Activated naive CD8-positive, alpha-beta T cell treated with anti-CD3 and anti-CD28 coated beads, Interleukin-2, amount 50 U/mL, for 24 hours (primary cell): ENCODE measurements at regions not wholly inside any gene's neighbourhood (a gene's known extent, or its start where the extent isn't known, plus 50 kb on each side); places are given as distances from the start of the nearest gene placed in this dataset.

Source experiments
- ATAC-seq: fragments of 150-1000 bp; cut with Tn5 transposase; one replicate; pipeline ENCODE4 v1.10.0; 2021
- DNase-seq: peaks from one replicate; pipeline ENCODE4 v3.0.0; 2021
- H3K27ac Mint-ChIP-seq: one replicate; pipeline ENCODE4 v1.8.0; 2021; ENCODE audit warnings: mild to moderate bottlenecking, mixed read lengths
- H3K27me3 Mint-ChIP-seq: one replicate; pipeline ENCODE4 v1.8.0; 2021; ENCODE audit warnings: mixed read lengths
- H3K36me3 Mint-ChIP-seq: one replicate; pipeline ENCODE4 v1.8.0; 2021; ENCODE audit warnings: low read depth, mixed read lengths
- H3K4me1 Mint-ChIP-seq: one replicate; pipeline ENCODE4 v1.8.0; 2021; ENCODE audit warnings: mixed read lengths
- H3K4me3 Mint-ChIP-seq: one replicate; pipeline ENCODE4 v1.8.0; 2021; ENCODE audit warnings: mild to moderate bottlenecking, moderate library complexity, mixed read lengths
- H3K9me3 Mint-ChIP-seq: one replicate; pipeline ENCODE4 v1.8.0; 2021; ENCODE audit warnings: mixed read lengths

DNA sequence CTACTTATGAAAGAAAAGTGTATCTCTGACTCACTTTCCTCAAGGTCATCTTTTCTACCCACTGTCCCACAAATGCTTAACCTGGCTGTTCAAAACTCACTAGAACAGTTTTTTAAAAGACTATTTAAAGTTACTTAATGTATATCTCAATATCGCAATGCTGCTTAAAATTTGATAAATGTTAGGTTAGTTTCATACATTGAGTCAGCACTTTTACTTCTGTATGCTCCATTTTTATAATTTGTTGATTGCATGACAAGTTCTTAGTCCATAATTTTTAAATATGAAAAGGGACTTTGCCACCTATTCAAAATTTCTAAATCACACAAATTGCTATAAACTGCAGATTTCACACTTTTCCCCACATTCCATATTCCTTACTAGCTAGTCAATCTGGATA, 231.7 kb upstream of the SLC39A10 start:
- Mint-ChIP-seq H3K36me3 (no peaks in the 10 kb centered on the region), H3K4me3 (no peak overlapping the region), H3K9me3 (no peaks in the 10 kb centered on the region), H3K4me1 (no peaks in the 10 kb centered on the region), H3K27me3 (no peaks in the 10 kb centered on the region), H3K27ac (no peak overlapping the region)
- ATAC-seq = no peak
- no peak for DNase-seq

DNA sequence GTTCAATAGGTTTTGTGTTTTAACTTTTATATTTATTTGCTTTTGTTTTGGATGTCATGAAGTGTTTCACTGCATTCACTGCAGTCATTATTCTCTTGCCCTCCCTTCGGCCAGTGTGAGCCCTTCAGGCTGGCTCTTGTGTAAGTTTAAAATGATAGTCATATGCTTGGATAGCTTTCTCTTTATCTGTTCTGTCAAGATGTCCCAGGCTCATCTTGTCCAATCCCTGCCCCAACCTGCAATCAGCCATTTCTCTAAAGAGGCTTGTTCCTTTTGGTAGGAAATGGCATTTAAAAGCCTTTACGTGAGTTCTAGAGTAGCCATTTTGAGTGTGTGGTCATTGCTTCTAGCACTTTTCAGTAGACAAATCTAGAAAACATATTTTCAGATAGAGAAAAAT, 238.0 kb upstream of the SLC39A10 start:
- Mint-ChIP-seq H3K36me3 (no peaks in the 10 kb centered on the region), H3K27me3 (no peaks in the 10 kb centered on the region), H3K4me1 (no peaks in the 10 kb centered on the region), H3K4me3 (no peak overlapping the region), H3K9me3 (no peaks in the 10 kb centered on the region), H3K27ac (no peak overlapping the region)
- DNase-seq (no peak), ATAC-seq (no peak)

DNA sequence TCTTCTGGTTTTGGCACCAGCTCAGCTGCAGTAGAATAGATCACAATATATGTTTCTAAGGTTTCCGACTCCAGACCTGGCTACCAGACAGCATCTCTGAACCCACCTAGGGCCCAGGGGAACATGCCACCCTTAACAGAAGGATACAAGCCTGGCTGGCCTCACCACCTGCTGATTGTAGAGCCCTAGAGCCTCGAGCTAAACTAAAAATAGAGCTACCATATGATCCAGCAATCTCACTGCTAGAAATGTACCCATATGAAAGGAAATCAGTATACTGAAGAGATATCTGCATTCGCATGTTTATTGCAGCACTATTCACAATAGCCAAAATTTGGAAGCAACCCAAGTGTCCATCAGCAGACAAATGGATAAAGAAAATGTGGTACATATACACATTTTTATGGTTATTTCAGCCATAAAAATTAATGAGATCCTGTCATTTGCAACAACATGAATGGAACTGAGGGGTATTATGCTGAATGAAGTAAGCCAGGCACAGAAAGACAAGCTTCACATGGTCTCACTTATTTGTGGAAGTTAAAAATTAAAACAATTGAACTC, 242.4 kb upstream of the SLC39A10 start:
- no peak overlapping the region for H3K4me3 Mint-ChIP-seq
- no peaks in the 10 kb centered on the region for H3K27me3 Mint-ChIP-seq
- no peak overlapping the region for H3K27ac Mint-ChIP-seq
- peaks cover 2% of the 10 kb centered on the region for H3K4me1 Mint-ChIP-seq
- DNase-seq (no peak), ATAC-seq (no peak)
- no peaks in the 10 kb centered on the region for H3K9me3 Mint-ChIP-seq
- no peaks in the 10 kb centered on the region for H3K36me3 Mint-ChIP-seq

DNA sequence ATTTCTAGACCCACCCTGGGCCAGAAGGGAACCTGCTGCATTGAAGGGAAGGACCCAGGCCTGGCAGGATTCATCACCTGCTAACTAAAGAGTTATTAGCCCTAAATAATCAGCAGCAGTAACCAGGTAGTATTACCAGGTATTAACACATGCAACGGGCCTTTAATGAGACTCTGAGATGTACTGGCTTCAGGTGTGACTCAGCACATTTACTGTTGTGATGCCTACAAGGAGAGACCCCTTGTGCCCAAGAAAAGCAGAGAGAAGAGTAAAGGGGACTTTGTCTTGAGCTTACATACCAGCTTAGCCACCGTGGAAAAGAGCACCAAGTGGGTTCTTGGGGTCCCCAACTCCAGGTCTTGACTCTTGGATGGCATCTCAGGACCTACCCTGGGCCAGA, 243.1 kb upstream of the SLC39A10 start:
- Mint-ChIP-seq H3K4me1 (peaks cover 2% of the 10 kb centered on the region), H3K27me3 (no peaks in the 10 kb centered on the region), H3K9me3 (no peaks in the 10 kb centered on the region), H3K36me3 (no peaks in the 10 kb centered on the region), H3K4me3 (no peak overlapping the region), H3K27ac (no peak overlapping the region)
- DNase-seq (no peak), ATAC-seq (no peak)

DNA sequence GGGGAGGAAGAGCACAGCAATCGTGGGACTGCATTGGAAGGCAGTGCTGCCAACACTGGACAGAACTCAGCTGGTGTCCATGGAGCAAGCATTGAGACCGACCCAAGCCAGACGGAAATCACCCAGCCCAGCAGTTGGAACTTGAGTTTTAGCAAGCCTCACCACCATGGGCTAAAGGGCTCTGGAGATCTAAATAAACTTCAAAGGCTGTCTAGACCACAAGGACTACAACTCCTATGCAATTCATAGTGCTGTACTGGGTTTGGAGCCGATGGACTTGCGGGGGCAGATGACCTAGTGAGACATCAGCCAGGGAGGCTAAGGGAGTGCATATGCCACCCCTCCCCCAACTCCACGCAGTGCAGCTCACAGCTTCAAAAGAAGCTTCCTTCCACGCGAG, 243.6 kb upstream of the SLC39A10 start:
- Mint-ChIP-seq H3K27ac (no peak overlapping the region), H3K4me1 (peaks cover 2% of the 10 kb centered on the region), H3K9me3 (no peaks in the 10 kb centered on the region), H3K36me3 (no peaks in the 10 kb centered on the region), H3K27me3 (no peaks in the 10 kb centered on the region), H3K4me3 (no peak overlapping the region)
- no peak for ATAC-seq
- DNase-seq = no peak

DNA sequence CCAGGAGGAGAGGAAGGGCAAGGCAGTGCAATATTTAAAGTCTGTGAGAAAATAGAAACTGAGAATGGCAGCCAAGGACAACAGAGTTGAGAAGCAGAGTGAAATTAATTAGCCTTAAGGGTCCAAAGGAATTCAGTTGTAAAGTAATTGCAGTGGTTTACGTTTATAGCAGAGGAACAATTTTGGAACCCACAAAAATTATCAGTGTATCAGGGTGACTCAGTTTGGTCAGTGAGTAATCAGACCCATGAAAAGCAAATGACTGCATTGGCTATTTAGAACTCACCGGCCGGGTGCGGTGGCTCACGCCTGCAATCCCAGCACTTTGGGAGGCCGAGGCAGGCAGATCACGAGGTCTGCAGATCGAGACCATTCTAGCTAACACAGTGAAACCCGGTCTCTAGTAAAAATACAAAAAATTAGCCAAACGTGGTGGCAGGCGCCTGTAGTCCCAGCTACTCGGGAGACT, 245.8 kb upstream of the SLC39A10 start:
- Mint-ChIP-seq H3K27me3 (no peaks in the 10 kb centered on the region), H3K9me3 (no peaks in the 10 kb centered on the region), H3K27ac (no peak overlapping the region), H3K4me3 (no peak overlapping the region), H3K4me1 (peaks cover 10% of the 10 kb centered on the region), H3K36me3 (no peaks in the 10 kb centered on the region)
- DNase-seq (no peak), ATAC-seq (no peak)

DNA sequence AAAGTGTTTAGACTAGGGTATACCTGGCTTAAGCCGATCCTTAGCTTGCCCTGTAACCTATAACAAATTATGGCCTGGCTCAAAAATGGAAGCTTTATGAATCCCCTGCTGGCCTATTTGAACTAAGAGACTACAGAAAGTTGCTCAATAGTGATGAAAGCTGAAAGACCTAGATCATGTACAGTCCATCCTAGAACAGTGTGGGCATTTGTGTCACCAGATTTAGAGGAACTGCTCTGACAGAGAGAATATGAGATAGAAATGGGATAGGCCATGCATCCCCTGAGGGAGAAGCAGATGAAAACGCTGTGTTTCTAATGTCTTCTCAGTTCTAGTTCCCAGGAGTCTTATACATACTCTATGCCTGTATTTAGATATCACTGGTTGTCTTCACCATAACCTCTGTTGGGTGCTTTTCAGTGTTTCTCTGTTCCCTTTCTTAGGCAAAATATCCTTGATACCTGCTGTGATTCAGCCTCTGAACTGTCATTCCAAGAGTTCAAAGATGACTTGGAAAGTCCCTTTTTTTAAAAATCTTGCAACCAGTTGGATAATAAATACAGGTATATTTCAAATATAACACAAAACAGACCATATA, 246.9 kb upstream of the SLC39A10 start:
- DNase-seq (no peak), ATAC-seq (no peak)
- Mint-ChIP-seq H3K27me3 (no peaks in the 10 kb centered on the region), H3K4me1 (peaks cover 10% of the 10 kb centered on the region), H3K27ac (no peak overlapping the region), H3K36me3 (no peaks in the 10 kb centered on the region), H3K4me3 (no peak overlapping the region), H3K9me3 (no peaks in the 10 kb centered on the region)

DNA sequence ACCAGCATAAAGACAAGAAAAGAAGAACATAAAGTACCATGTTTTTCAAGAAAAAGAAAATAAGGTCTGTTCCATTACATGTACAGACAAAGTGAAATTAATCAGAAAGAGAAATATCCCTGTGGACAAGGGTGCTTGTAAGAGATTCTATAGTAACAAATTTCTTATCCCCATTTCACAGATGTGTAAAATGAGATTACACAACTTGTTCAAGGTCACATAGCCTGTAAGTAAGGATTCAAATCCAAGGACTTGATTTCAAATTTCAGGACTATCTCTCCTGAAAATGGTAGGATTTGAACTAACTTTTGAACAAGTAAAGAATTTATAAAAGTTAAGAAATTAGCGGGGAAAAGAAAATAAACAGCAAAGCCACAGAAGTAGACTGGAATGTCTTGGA, 248.2 kb upstream of the SLC39A10 start:
- H3K27me3 Mint-ChIP-seq = no peaks in the 10 kb centered on the region
- peaks cover 10% of the 10 kb centered on the region for H3K4me1 Mint-ChIP-seq
- no peaks in the 10 kb centered on the region for H3K36me3 Mint-ChIP-seq
- H3K9me3 Mint-ChIP-seq = no peaks in the 10 kb centered on the region
- H3K27ac Mint-ChIP-seq = no peak overlapping the region
- no peak overlapping the region for H3K4me3 Mint-ChIP-seq
- DNase-seq = no peak
- ATAC-seq = no peak

DNA sequence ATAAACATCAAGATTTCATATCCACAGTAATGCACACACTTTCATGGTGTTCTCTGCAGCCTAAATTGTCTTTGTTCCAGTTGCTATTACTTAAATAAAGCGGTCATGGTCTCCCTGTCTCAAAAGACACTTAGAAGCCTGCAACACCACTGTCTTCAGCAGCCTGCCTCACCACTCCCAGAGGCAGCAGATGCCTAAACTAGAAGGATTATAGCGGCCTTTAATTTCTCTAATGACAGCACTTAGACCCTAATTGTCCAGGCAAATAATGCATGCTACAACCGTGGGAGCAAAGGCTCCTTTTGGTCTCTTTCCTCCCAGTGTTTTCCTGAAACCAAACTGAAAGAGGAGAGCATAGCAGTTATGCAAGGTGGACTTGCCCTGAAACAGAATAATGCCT, 248.8 kb upstream of the SLC39A10 start:
- Mint-ChIP-seq H3K4me1 (peaks cover 10% of the 10 kb centered on the region), H3K9me3 (no peaks in the 10 kb centered on the region), H3K27ac (no peak overlapping the region), H3K27me3 (no peaks in the 10 kb centered on the region), H3K4me3 (no peak overlapping the region), H3K36me3 (no peaks in the 10 kb centered on the region)
- DNase-seq = no peak
- ATAC-seq = no peak

DNA sequence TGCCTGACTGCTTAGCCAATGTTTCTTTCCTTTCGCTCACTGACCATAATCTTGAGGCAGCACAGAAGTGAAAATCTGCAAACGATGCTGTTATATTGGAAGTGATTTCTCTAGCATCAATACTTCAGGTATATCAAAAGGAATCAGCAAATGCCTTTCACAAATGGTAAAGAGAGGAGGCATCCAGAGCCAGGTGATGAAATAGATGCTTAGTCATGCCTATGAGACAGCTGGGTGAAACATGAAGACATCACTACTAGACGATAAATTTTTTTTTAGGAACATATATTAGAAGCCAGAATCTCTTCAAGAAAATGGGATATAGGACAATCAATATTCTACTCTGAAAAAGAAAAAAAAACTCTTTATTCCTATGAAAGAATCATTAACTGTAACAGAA, 249.2 kb upstream of the SLC39A10 start:
- Mint-ChIP-seq H3K9me3 (no peaks in the 10 kb centered on the region), H3K36me3 (no peaks in the 10 kb centered on the region), H3K27ac (no peak overlapping the region), H3K4me3 (no peak overlapping the region), H3K4me1 (peaks cover 10% of the 10 kb centered on the region), H3K27me3 (no peaks in the 10 kb centered on the region)
- DNase-seq (no peak), ATAC-seq (no peak)

DNA sequence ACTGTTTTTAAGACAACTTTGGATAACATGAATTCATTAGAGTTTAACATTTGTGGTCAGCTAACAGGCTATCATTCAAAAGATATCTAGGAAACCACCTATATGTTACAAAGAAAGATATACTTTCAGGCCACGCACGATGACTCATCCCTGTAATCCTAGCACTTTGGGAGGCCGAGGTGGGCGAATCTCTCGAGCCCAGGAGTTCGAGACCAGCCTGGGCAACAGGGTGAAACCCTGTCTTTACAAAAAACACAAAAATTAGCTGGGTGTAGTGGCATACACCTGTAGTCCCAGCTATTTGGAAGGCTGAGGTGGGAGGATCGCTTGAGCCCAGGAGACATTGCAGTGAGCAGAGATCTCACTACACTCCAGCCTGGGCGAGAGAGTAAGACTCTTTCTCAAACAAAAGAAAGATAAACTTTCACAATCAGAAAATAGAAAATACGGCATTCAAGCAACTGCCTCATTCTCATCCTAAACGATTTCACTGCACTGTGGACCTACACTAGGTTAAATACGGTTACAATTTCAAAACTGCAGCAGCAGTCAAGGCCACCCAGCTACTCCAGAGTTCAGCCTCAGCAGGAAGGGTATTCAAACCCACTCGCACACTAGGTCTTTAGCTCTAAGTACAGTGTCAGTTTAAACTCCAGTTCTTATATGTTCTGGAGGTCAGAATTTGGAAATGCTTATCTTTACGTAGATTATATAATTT, 250.0 kb upstream of the SLC39A10 start:
- peak; percentile 8 for DNase-seq
- Mint-ChIP-seq H3K36me3 (no peaks in the 10 kb centered on the region), H3K4me1 (peaks cover 10% of the 10 kb centered on the region), H3K27me3 (no peaks in the 10 kb centered on the region), H3K4me3 (no peak overlapping the region), H3K27ac (no peak overlapping the region), H3K9me3 (no peaks in the 10 kb centered on the region)
- ATAC-seq = no peak

DNA sequence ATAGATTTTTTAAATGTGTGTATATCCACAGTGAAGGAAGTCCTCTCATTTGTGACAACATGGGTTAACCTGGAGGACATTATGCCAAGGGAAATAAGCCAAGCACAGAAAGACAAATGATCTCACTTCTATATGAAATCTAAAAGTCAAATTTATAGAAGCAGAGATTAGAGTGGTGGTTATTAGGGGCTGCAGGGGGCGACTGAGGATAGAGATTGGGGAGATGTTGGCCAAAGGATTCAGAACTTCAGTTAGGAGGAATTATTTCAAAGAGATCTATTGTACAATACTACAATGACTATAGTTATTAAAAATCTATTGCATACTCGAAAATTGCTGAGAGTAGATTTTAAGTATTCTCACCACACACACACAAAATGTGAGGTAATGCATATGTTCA, 252.4 kb upstream of the SLC39A10 start:
- Mint-ChIP-seq H3K36me3 (no peaks in the 10 kb centered on the region), H3K27me3 (no peaks in the 10 kb centered on the region), H3K9me3 (no peaks in the 10 kb centered on the region), H3K4me1 (peaks cover 7% of the 10 kb centered on the region), H3K4me3 (no peak overlapping the region), H3K27ac (no peak overlapping the region)
- ATAC-seq (no peak), DNase-seq (no peak)

DNA sequence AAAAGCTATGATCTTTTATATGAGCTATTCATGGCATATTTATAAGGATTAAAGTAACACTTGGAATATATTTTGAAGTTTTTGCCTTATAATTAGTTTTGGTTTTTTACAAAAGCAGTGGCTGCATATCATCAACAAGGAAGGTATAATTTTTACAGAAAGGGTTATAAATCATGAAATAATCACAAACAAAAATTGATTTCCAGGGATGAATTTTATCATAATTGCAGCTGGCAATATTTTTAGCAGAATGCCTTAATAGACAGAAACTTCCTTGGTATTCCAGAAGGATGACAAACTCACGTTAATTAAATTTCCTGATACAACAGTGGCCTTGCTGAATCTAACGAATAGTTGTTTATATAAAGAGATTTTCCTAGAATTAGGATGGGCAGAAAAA, 260.5 kb upstream of the SLC39A10 start:
- H3K9me3 Mint-ChIP-seq = no peaks in the 10 kb centered on the region
- H3K4me3 Mint-ChIP-seq = no peak overlapping the region
- no peaks in the 10 kb centered on the region for H3K36me3 Mint-ChIP-seq
- H3K27ac Mint-ChIP-seq = no peak overlapping the region
- DNase-seq (no peak), ATAC-seq (no peak)
- H3K4me1 Mint-ChIP-seq = no peaks in the 10 kb centered on the region
- no peaks in the 10 kb centered on the region for H3K27me3 Mint-ChIP-seq

DNA sequence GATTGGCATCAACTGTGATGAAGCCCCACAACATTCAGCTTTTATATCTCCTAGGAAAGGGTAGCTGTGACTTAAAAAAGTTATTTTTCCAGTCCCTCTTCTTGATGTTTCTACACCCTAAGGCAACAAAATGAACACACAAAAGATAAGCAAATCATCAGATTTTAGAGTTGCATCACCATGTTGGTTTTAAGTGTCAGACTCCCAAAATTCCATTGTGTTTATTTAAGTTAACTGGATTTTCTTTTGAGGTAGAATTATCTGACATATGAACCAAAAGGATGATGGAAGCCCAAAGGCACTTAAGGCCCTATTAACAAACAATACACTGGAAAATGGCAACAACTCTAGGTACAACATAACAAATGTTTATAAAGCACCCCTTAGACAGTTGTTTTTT, 261.7 kb upstream of the SLC39A10 start:
- H3K4me1 Mint-ChIP-seq = no peaks in the 10 kb centered on the region
- H3K9me3 Mint-ChIP-seq = no peaks in the 10 kb centered on the region
- ATAC-seq = no peak
- no peaks in the 10 kb centered on the region for H3K27me3 Mint-ChIP-seq
- no peak overlapping the region for H3K27ac Mint-ChIP-seq
- no peaks in the 10 kb centered on the region for H3K36me3 Mint-ChIP-seq
- DNase-seq = no peak
- H3K4me3 Mint-ChIP-seq = no peak overlapping the region

DNA sequence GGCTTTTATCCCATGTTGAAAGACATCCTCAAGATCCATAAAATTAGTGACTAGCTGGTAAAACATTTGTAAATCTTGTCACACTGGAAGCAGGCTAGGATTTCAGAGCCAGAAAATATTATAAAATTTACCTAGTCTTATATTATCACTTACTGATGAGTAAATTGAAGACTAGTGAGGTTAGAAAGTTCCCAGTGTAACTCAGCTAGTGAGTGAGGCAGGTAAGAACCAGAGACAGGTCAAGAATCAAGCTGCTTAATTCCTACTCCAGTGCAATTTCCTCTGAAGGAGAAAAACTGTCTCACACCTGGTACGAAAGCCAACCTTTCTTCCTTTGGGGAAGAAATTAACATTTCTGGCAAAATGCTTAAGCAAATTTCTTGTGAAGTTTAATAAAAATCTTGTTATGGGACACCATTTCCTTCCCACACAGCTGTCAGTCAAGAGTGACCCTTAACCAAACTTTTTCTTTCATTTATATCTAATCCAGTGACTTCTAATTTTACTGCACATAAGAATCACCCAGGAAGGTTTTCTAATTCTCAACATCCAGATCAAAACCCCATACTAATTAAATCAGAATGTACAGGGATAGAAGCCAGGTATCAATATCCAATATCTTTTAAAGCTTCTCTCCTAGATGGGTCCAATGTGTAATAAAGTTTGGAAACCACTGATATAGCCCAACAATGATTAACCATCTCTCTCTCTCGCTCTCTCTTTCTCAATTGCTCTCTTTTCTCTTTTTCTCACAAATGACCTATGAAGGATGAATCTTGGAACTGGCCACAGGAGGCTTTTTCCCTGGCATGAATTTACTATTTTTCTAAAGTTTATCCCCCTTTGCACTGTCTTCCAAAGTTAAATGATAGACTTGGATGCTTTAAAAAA, 264.3 kb upstream of the SLC39A10 start:
- Mint-ChIP-seq H3K4me3 (no peak overlapping the region), H3K36me3 (no peaks in the 10 kb centered on the region), H3K27me3 (no peaks in the 10 kb centered on the region), H3K9me3 (no peaks in the 10 kb centered on the region), H3K4me1 (no peaks in the 10 kb centered on the region), H3K27ac (no peak overlapping the region)
- ATAC-seq (no peak), DNase-seq (no peak)
